ENCODE measurements at regions not wholly inside any gene's neighbourhood (a gene's known extent, or its start where the extent isn't known, plus 50 kb on each side); places are given as distances from the start of the nearest gene placed in this dataset.
"Not testable (repeated sequence)": the region's sequence is repeated elsewhere in the genome, so short reads cannot be mapped to it uniquely, and the experiment has no call there.

DNA sequence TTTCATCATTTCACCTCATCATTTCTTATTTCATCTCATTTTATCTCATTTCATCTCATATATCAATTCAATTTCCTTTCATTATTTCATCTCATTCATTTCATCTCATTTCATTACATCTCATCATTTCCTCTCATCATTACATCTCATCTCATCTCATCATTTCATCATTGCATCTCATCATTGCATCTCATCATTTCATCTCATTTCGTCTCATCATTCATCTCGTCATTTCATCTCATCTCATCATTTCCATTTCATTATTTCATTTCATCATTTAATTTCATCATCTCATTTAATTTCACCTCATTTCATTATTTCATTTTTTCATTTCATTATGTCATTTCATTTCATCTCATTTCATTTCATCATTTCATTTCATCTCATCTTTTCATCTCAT is 168.5 kb upstream of the FAM72C start:
- H3K9me3 Mint-ChIP-seq (ENCODE audit: insufficient read depth); DNase-seq; H3K27ac Mint-ChIP-seq; H3K27me3 Mint-ChIP-seq (ENCODE audit: low read depth); POLR2A ChIA-PET; H3K4me1 Mint-ChIP-seq (ENCODE audit: low read depth); H3K36me3 Mint-ChIP-seq (ENCODE audit: low read depth); H3K4me3 Mint-ChIP-seq; ATAC-seq; CTCF ChIA-PET: not testable (repeated sequence)

DNA sequence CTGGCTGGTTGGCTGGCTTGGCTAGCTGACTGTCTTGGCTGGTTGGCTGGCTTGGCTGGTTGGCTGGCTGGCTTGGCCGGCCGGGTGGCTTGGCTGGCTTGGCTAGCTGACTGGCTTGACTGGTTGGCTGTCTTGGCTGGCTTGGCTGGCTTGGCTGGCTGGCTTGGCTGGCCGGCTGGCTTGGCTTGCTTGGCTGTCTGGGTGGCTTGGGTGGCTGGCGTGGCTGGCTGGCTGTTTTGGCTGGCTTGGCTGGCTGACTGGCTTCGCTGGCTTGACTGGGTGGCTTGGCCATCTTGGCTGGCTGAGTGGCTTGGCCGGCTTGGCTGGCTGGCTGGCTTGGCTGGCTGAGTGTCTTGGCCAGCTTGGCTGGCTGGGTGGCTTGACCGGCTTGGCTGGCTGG is 133.2 kb upstream of the FAM72C start:
- H3K4me3 Mint-ChIP-seq; CTCF ChIA-PET; H3K9me3 Mint-ChIP-seq (ENCODE audit: insufficient read depth); H3K27ac Mint-ChIP-seq; POLR2A ChIA-PET; H3K36me3 Mint-ChIP-seq (ENCODE audit: low read depth); DNase-seq; ATAC-seq; H3K4me1 Mint-ChIP-seq (ENCODE audit: low read depth); H3K27me3 Mint-ChIP-seq (ENCODE audit: low read depth): not testable (repeated sequence)

DNA sequence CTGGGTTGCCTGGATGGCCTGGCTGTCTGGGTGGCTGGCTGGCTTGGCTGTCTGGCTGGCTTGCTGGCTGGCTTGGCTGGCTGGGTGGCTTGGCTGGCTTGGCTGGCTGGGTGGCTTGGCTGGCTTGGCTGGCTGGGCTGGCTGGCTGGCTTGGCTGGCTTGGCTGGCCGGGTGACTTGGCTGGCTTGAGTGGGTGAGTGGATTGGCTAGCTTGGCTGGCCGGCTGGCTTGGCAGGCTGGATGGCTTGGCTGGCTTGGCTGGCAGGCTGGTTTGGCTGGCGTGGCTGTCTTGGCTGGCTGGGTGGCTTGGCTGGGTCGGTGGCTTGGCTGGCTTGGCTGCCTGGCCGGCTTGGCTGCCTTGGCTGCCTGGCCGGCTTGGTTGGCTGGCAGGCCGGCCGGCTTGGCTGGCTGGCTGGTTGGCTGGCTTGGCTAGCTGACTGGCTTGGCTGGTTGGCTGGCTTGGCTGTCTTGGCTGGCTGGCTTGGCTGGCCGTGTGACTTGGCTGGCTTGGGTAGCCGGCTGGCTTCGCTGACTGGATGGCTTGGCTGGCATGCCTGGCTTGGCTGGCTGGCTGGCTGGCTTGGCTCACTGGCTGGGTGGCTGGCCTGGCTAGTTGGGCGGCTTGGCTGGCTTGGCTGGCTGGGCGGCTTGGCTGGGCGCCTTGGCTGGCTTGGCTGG is 132.4 kb upstream of the FAM72C start:
- H3K27me3 Mint-ChIP-seq (ENCODE audit: low read depth); H3K27ac Mint-ChIP-seq; H3K9me3 Mint-ChIP-seq (ENCODE audit: insufficient read depth); ATAC-seq; H3K36me3 Mint-ChIP-seq (ENCODE audit: low read depth); CTCF ChIA-PET; H3K4me1 Mint-ChIP-seq (ENCODE audit: low read depth); H3K4me3 Mint-ChIP-seq: not testable (repeated sequence)
- POLR2A ChIA-PET = interaction anchor here (0.6 kb wide), 1 partner anchor 308 kb away, joined by 4 read pairs; no protein-coding TSS in a partner anchor
- DNase-seq = peak; percentile 39

DNA sequence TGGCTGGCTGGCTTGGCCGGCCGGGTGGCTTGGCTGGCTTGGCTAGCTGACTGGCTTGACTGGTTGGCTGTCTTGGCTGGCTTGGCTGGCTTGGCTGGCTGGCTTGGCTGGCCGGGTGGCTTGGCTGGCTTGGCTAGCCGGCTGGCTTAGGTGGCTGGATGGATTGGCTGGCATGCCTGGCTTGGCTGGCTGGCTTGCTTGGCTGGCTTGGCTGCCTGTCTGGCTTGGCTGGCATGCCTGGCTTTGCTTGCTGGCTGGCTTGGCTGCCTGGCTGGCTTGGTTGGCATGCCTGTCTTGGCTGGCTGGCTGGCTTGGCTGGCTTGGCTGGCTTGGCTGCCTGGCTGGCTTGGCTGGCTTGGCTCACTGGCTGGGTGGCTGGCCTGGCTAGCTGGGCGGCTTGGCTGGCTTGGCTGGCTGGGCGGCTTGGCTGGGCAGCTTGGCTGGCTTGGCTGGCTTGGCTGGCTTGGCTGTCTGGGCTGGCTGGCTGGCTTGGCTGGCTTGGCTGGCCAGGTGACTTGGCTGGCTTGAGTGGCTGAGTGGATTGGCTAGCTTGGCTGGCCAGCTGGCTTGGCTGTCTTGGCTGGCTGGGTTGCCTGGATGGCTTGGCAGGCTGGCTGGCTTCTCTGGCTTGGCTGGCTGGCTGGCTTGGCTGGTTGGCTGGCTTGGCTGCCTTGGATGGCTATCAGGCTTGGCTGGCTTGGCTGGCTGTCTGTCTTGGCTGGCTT is 131.5 kb upstream of the FAM72C start:
- H3K9me3 Mint-ChIP-seq (ENCODE audit: insufficient read depth); POLR2A ChIA-PET; ATAC-seq; H3K36me3 Mint-ChIP-seq (ENCODE audit: low read depth); H3K27ac Mint-ChIP-seq; H3K4me1 Mint-ChIP-seq (ENCODE audit: low read depth); H3K4me3 Mint-ChIP-seq; CTCF ChIA-PET; H3K27me3 Mint-ChIP-seq (ENCODE audit: low read depth): not testable (repeated sequence)
- DNase-seq = peak; percentile 49

DNA sequence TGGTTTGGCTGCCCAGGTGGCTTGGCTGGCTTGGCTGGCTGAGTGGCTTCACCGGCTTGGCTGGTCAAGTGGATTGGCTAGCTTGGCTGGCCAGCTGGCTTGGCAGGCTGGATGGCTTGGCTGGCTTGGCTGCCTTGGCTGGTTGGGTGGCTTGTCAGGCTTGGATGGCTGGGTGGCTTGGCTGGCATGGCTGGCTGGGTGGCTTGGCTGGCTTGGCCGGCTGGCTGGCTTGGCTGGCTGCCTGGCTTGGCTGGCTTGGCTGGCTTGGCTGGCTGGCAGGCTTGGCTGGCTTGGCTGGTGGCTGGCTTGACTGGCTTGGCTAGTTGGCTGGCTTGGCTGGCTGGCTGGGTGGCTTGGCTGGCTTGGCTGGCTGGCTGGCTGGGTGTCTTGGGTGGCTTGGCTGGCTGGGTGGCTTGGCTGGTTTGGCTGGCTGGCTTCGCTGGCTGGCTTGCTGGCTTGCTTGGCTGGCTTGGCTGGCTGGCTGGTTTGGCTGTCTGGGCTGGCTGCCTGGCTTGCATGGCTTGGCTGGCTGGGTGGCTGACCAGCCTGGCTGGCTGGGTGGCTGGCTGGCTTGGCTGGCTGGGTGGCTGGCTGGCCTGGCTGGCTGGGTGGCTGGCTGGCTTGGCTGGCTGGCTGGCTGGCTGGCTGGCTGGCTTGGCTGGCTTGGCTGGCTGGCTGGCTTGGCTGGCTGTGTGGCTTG is 130.4 kb upstream of the FAM72C start:
- H3K27me3 Mint-ChIP-seq (ENCODE audit: low read depth); H3K36me3 Mint-ChIP-seq (ENCODE audit: low read depth); POLR2A ChIA-PET; H3K4me3 Mint-ChIP-seq; H3K27ac Mint-ChIP-seq; ATAC-seq; CTCF ChIA-PET; H3K9me3 Mint-ChIP-seq (ENCODE audit: insufficient read depth); H3K4me1 Mint-ChIP-seq (ENCODE audit: low read depth): not testable (repeated sequence)
- DNase-seq = peak; percentile 17

DNA sequence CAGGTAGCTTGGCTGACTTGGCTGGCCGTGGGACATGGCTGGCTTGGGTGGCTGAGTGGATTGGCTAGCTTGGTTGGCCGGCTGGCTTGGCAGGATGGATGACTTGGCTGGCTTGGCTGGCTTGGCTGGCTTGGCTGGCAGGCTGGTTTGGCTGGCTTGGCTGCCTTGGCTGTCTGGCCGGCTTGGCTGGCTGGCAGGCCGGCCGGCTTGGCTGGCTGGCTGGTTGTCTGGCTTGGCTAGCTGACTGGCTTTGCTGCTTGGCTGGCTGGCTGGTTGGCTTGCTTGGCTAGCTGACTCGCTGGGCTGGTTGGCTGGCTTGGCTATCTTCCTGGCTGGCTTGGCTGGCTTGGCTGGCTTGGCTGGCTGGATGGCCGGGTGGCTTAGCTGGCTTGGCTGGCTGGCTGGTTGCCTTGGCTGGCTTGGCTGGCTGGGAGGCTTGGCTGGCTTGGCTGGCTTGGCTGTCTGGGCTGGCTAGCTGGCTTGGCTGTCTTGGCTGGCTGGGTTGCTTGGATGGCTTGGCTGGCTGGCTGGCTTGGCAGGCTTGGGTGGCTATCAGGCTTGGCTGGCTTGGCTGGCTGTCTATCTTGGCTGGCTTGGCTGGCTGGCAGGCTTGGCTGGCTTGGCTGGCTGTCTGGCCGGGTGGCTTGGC is 129.7 kb upstream of the FAM72C start:
- Mint-ChIP-seq H3K27ac (no peak overlapping the region), H3K27me3 (ENCODE audit: low read depth) (no peaks in the 10 kb centered on the region), H3K4me1 (ENCODE audit: low read depth) (no peaks in the 10 kb centered on the region), H3K9me3 (ENCODE audit: insufficient read depth) (peaks cover 5% of the 10 kb centered on the region), H3K36me3 (ENCODE audit: low read depth) (no peaks in the 10 kb centered on the region), H3K4me3 (no peak overlapping the region)
- DNase-seq (peak; percentile 21), ATAC-seq (no peak)
- ChIA-PET CTCF (no interaction called here), POLR2A (no interaction called here)

DNA sequence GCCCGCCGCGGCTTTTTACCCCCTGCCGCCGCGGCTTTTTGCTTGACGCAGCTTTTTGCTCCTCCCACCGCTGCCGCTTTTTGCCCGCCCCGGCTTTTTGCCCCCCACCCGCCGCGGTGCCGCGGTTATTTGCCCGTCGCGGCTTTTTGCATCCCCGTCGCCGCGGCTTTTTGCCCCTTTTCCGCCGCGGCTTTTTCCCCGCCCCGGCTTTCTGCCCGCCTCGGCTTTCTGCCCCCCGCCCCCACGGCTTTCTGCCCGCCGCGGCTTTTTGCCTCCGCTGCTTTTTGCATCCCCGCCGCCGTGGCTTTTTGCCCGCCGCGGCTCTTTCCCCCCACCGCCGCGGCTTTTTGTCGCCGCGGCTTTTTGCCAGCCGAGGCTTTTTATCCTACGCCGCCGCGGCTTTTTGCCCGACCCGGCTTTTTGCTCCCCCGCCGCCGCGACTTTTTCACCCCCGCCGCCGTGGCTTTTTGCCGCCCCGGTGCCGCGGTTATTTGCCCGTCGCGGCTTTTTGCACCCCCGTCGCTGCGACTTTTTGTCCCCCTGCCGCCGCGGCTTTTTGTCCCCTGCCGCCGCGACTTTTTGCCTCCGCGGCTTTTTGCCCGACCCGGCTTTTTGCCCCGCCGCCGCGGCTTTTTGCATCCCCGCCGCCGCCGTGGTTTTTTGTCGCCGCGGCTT is 105.5 kb upstream of the FAM72C start:
- POLR2A ChIA-PET = not testable (repeated sequence)
- peak overlapping the region; percentile 54 for H3K4me3 Mint-ChIP-seq

DNA sequence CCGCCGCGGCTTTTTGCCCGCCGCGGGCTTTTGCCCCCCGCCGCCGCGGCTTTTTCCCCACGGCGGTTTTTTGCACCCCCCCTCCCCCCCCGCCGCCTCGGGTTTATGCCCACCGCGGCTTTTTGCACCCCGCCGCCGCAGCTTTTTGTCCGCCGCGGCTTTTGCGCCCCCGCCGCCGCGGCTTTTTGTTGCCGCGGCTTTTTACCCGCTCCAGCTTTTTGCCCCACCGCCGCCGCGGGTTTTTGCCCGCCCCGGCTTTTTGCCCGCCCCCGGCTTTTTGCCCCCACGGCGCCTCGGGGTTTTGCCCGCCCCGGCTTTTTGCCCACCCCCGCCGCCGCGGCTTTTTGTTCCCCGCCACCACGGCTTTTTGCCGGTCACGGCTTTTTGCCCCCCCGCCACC is 104.9 kb upstream of the FAM72C start:
- H3K27me3 Mint-ChIP-seq (ENCODE audit: low read depth); H3K4me1 Mint-ChIP-seq (ENCODE audit: low read depth); H3K27ac Mint-ChIP-seq; CTCF ChIA-PET; ATAC-seq; H3K36me3 Mint-ChIP-seq (ENCODE audit: low read depth); H3K9me3 Mint-ChIP-seq (ENCODE audit: insufficient read depth); POLR2A ChIA-PET; DNase-seq; H3K4me3 Mint-ChIP-seq: not testable (repeated sequence)

More for the DNA sequence above, 105.5 kb upstream of the FAM72C start:
- ATAC-seq; H3K27me3 Mint-ChIP-seq (ENCODE audit: low read depth); H3K36me3 Mint-ChIP-seq (ENCODE audit: low read depth); CTCF ChIA-PET; H3K4me1 Mint-ChIP-seq (ENCODE audit: low read depth); H3K9me3 Mint-ChIP-seq (ENCODE audit: insufficient read depth): not testable (repeated sequence)
- H3K27ac Mint-ChIP-seq = peak overlapping the region; percentile 39
- DNase-seq = peak; percentile 45

DNA sequence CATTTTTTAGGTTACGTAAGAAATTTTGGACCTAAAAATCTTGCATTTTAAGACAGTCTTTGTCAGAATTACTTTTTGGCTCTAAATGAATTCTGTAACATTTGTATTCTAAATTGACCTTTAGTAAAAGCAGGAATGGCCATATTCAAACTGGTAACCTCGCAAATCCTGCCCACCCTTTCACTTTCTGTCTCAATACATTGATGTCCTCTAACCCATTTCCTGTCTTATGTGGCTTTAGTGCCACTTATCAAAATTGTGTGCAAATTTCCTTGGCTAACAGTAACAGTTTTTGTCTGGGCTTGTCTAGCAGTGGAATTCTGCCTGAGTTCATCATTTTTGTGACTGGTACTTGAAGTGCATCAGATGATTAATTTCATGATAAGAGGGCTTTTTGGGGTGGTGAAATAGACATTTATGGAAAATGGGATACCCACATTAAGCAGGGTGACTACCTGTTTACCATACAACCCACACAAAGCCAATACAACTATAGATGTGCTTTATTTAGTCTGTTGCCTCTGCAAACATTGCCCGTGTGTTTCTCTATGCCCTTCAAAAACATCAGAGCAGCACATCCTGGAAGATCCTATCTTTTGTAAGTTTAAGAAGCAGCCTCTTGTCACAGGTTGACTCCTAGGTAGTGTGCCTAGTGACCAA is 98.7 kb upstream of the FAM72C start:
- ATAC-seq; H3K27me3 Mint-ChIP-seq (ENCODE audit: low read depth); H3K4me1 Mint-ChIP-seq (ENCODE audit: low read depth); H3K4me3 Mint-ChIP-seq; DNase-seq; H3K9me3 Mint-ChIP-seq (ENCODE audit: insufficient read depth); POLR2A ChIA-PET; CTCF ChIA-PET; H3K36me3 Mint-ChIP-seq (ENCODE audit: low read depth); H3K27ac Mint-ChIP-seq: not testable (repeated sequence)

DNA sequence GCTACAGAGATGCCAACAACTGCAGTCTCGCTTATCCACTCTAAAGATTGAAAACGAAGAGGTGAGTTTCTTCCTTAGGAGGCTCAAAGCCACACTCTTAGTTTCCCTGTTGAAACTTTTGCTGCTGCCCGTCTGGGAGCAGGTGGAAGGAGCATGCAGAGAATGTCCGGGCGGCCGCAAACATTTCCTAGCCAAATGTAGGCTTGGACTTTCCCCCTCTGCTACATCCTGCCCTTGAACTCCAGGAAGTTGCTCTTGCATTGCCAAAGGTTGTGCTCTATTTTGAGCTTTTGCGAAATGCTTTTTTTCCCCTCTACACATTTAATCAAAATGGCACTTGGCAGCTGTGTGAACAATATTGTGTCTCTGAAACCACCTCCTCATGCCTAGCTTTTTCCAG is 95.3 kb upstream of the FAM72C start:
- H3K36me3 Mint-ChIP-seq (ENCODE audit: low read depth); CTCF ChIA-PET; H3K27ac Mint-ChIP-seq; H3K4me3 Mint-ChIP-seq; ATAC-seq; H3K4me1 Mint-ChIP-seq (ENCODE audit: low read depth); DNase-seq; H3K9me3 Mint-ChIP-seq (ENCODE audit: insufficient read depth); H3K27me3 Mint-ChIP-seq (ENCODE audit: low read depth); POLR2A ChIA-PET: not testable (repeated sequence)

DNA sequence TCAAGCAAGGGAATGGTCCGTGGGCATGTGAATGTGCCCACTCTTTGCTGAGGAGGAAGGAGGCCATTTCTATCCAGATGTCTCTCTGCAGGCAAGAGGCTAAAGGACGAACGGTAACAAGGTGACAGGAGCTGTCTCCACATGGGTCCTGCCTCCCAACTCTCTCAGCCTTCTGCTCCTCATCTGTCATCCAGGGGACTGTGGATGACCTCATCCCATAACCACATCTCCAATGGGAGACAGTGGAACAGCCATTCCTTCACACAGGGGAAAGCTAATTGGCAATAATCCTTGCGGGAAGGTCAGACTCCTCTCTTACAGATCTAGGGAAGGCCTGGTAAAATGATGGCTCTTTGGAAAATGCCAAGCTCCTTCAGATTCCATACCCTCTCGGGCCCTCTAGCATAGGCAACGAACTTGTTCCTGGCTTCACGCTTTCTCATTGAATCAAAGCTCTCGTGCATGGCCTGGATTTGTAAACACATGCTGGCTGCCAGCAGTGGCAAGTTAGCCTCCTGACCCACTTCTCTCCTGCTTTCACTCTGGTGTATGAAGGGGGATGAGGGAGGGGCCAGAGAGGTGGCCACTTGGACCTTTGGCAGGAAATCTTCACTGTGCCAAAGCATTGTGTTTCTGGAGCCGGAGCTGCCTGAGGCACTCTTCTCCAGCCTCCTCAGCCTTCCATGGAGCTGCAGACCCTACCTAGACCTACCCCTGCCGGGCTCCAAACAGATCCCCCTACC is 94.5 kb upstream of the FAM72C start:
- H3K27ac Mint-ChIP-seq; H3K4me1 Mint-ChIP-seq (ENCODE audit: low read depth); H3K9me3 Mint-ChIP-seq (ENCODE audit: insufficient read depth); ATAC-seq; H3K27me3 Mint-ChIP-seq (ENCODE audit: low read depth); POLR2A ChIA-PET; H3K36me3 Mint-ChIP-seq (ENCODE audit: low read depth); H3K4me3 Mint-ChIP-seq; CTCF ChIA-PET; DNase-seq: not testable (repeated sequence)
